ENCODE measurements at regions not wholly inside any gene's neighbourhood (a gene's known extent, or its start where the extent isn't known, plus 50 kb on each side); places are given as distances from the start of the nearest gene placed in this dataset.

DNA sequence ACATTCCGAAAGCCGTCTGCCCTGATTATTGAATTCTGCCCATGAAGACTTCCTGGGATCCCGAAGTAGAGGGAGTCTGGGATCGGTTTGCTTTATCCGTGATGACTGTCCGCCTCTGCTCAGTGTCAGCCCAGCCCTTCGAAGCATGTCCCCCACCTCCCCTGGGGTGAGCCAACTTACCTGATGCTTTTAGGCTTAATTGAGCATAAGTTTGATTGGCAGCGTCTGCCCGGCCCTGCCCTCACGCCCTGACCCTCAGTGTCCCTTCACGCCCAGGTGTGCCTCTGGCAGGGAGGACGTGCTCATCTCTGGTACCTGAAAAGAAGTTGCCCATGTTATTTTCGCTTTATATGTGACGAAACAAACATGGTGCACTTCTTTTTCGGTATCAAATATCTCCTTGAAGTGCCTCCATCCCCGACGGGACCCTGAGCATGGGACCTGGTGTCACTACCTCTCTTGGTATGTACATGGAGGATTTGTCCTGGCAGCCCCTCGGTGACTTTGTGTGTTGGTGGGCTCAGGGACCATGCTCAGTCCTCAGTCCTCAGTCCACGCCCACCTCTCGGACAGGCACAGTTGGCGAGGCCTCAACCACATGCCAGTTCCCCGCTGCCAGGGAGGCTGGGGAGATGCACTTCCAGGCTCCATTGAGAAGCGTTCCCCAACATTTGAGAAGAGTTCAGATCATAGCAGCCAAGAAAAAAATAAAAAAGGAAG, 130.1 kb upstream of the RTL1 start:
- TF ChIP-seq, protein P1, sequence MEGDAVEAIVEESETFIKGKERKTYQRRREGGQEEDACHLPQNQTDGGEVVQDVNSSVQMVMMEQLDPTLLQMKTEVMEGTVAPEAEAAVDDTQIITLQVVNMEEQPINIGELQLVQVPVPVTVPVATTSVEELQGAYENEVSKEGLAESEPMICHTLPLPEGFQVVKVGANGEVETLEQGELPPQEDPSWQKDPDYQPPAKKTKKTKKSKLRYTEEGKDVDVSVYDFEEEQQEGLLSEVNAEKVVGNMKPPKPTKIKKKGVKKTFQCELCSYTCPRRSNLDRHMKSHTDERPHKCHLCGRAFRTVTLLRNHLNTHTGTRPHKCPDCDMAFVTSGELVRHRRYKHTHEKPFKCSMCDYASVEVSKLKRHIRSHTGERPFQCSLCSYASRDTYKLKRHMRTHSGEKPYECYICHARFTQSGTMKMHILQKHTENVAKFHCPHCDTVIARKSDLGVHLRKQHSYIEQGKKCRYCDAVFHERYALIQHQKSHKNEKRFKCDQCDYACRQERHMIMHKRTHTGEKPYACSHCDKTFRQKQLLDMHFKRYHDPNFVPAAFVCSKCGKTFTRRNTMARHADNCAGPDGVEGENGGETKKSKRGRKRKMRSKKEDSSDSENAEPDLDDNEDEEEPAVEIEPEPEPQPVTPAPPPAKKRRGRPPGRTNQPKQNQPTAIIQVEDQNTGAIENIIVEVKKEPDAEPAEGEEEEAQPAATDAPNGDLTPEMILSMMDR (IDR thresholded peaks at IDR 0.05; ENCODE audit: insufficient read depth, low read length, poor library complexity, severe bottlenecking) = no peak
- no peak for TF ChIP-seq EZH2phosphoT487 (conservative IDR thresholded peaks at IDR 0.05; ENCODE audit: low read length)
